ENCODE measurements at regions not wholly inside any gene's neighbourhood (a gene's known extent, or its start where the extent isn't known, plus 50 kb on each side); places are given as distances from the start of the nearest gene placed in this dataset.

DNA sequence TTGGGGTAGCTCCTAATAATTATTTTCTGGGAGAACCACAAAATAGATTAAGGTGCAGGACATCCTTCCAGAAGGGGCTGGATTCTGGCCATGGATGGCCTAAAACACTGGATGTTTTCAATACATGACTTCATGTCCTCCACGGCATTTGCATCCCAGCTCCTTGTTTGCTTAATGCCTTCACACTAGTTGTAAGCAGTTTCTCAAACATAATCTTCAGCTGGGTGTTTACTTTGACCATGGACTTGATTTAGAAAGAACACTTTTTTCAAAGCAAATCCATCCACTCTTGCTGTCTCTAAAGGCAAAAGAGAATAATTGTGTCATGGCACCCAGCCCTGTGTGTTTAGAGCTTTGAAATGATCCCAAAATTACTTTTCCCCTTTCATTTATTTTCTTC, 82.5 kb upstream of the GSX1 start:
- WGBS, 2 donors: 52 to 54% methylated on average over 1 of the region's 1 CpG
- H3K9me3 ChIP-seq (ENCODE audit: control insufficient read depth in 2 of 2, insufficient read depth in 1 of 2, low read depth in 1 of 2, low read length in 1 of 2): no peaks in the 10 kb centered on the region
- H3K36me3 ChIP-seq (ENCODE audit: control insufficient read depth in 2 of 2, insufficient read depth in 2 of 2, low read length in 1 of 2): no peaks in the 10 kb centered on the region

GRCh38 chr13:27712421-27712820, 79.9 kb upstream of the GSX1 start:
- H3K36me3 ChIP-seq (ENCODE audit: control insufficient read depth in 2 of 2, insufficient read depth in 2 of 2, low read length in 1 of 2): no peaks in the 10 kb centered on the region
- H3K4me1 ChIP-seq (ENCODE audit: control insufficient read depth in 2 of 2, insufficient read depth in 2 of 2, low read length in 1 of 2): no peaks in the 10 kb centered on the region
- no peaks in the 10 kb centered on the region for H3K27me3 ChIP-seq (ENCODE audit: control insufficient read depth in 1 of 2, insufficient read depth in 2 of 2, low read length in 2 of 2)
- no peak overlapping the region for H3K4me3 ChIP-seq (ENCODE audit: low read depth in 1 of 2, low read length in 2 of 2)
- 32 to 34% methylated on average over 2 of the region's 2 CpGs for WGBS, 2 donors
- H3K9me3 ChIP-seq (ENCODE audit: control insufficient read depth in 2 of 2, insufficient read depth in 1 of 2, low read depth in 1 of 2, low read length in 1 of 2): no peaks in the 10 kb centered on the region
- H3K27ac ChIP-seq (ENCODE audit: low read depth in 2 of 2, low read length in 1 of 2): no peak overlapping the region

More for the DNA sequence above, 82.5 kb upstream of the GSX1 start:
- Histone ChIP-seq H3K4me1 (ENCODE audit: control insufficient read depth in 2 of 2, insufficient read depth in 2 of 2, low read length in 1 of 2) (no peaks in the 10 kb centered on the region), H3K4me3 (ENCODE audit: low read depth in 1 of 2, low read length in 2 of 2) (no peak overlapping the region), H3K27ac (ENCODE audit: low read depth in 2 of 2, low read length in 1 of 2) (no peak overlapping the region), H3K27me3 (ENCODE audit: control insufficient read depth in 1 of 2, insufficient read depth in 2 of 2, low read length in 2 of 2) (no peaks in the 10 kb centered on the region)

- Histone ChIP-seq H3K27me3 (ENCODE audit: control insufficient read depth in 1 of 2, insufficient read depth in 2 of 2, low read length in 2 of 2) (no peaks in the 10 kb centered on the region), H3K4me3 (ENCODE audit: low read depth in 1 of 2, low read length in 2 of 2) (no peak overlapping the region), H3K9me3 (ENCODE audit: control insufficient read depth in 2 of 2, insufficient read depth in 1 of 2, low read depth in 1 of 2, low read length in 1 of 2) (no peaks in the 10 kb centered on the region), H3K4me1 (ENCODE audit: control insufficient read depth in 2 of 2, insufficient read depth in 2 of 2, low read length in 1 of 2) (no peaks in the 10 kb centered on the region), H3K36me3 (ENCODE audit: control insufficient read depth in 2 of 2, insufficient read depth in 2 of 2, low read length in 1 of 2) (no peaks in the 10 kb centered on the region), H3K27ac (ENCODE audit: low read depth in 2 of 2, low read length in 1 of 2) (no peak overlapping the region)
- WGBS, 2 donors: 95 to 96% methylated on average over 4 of the region's 4 CpGs
These were observed 78.5 kb upstream of the GSX1 start for GRCh38 chr13:27713767-27714166.

DNA sequence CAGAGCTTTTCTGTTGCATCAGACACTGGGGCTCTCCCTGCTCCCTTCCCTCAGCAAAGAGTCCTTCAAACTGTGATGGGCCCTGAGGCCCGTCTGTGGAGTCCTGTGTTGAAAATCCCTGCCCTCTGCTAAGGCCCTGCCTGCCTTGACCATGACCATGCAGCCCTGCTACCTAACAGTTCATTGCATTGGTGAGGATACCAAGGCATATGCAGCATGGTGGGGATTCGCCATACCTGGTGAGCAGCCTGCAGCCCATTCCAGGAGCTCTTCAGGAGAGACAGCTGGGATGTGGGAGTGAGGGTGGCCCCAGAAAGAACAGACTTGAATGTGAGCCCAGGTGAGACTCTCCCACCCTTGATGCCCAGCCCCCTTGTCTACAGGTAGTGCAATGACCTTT, 70.6 kb upstream of the GSX1 start:
- no peaks in the 10 kb centered on the region for H3K27me3 ChIP-seq (ENCODE audit: control insufficient read depth in 1 of 2, insufficient read depth in 2 of 2, low read length in 2 of 2)
- no peaks in the 10 kb centered on the region for H3K36me3 ChIP-seq (ENCODE audit: control insufficient read depth in 2 of 2, insufficient read depth in 2 of 2, low read length in 1 of 2)
- H3K27ac ChIP-seq (ENCODE audit: low read depth in 2 of 2, low read length in 1 of 2): no peak overlapping the region
- WGBS, 2 donors: 88 to 91% methylated on average over 2 of the region's 2 CpGs
- no peaks in the 10 kb centered on the region for H3K9me3 ChIP-seq (ENCODE audit: control insufficient read depth in 2 of 2, insufficient read depth in 1 of 2, low read depth in 1 of 2, low read length in 1 of 2)
- no peaks in the 10 kb centered on the region for H3K4me1 ChIP-seq (ENCODE audit: control insufficient read depth in 2 of 2, insufficient read depth in 2 of 2, low read length in 1 of 2)
- no peak overlapping the region for H3K4me3 ChIP-seq (ENCODE audit: low read depth in 1 of 2, low read length in 2 of 2)

- no peak overlapping the region for H3K27ac ChIP-seq (ENCODE audit: low read depth in 2 of 2, low read length in 1 of 2)
- H3K9me3 ChIP-seq (ENCODE audit: control insufficient read depth in 2 of 2, insufficient read depth in 1 of 2, low read depth in 1 of 2, low read length in 1 of 2): no peaks in the 10 kb centered on the region
- H3K27me3 ChIP-seq (ENCODE audit: control insufficient read depth in 1 of 2, insufficient read depth in 2 of 2, low read length in 2 of 2): no peaks in the 10 kb centered on the region
- no peaks in the 10 kb centered on the region for H3K36me3 ChIP-seq (ENCODE audit: control insufficient read depth in 2 of 2, insufficient read depth in 2 of 2, low read length in 1 of 2)
- no peak overlapping the region for H3K4me3 ChIP-seq (ENCODE audit: low read depth in 1 of 2, low read length in 2 of 2)
- no peaks in the 10 kb centered on the region for H3K4me1 ChIP-seq (ENCODE audit: control insufficient read depth in 2 of 2, insufficient read depth in 2 of 2, low read length in 1 of 2)
- WGBS, 2 donors: 50 to 56% methylated on average over 6 of the region's 6 CpGs
These were observed 64.0 kb upstream of the GSX1 start for GRCh38 chr13:27728271-27728670.

DNA sequence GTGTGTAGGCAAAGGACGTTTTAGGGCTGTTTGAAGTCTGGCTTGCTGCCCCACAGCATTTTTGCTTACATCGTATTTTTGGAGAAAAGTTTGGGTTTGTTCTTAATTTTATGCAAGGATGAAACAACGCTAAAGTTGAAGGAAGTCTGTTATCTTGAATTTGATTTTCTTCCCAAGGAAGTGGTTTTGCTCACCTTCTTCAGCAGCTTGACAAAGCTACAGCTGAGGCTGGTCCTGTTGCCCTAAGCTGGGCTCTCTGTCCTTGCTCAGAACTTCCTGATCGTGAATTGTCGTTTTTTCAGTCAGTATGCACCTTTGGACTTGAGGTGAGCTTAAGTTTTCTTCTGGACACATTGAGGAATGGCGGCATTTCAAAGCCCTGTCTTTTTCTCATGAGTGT, 62.1 kb upstream of the GSX1 start:
- WGBS, 2 donors: 66 to 67% methylated on average over 6 of the region's 6 CpGs
- H3K4me3 ChIP-seq (ENCODE audit: low read depth in 1 of 2, low read length in 2 of 2): no peak overlapping the region
- H3K9me3 ChIP-seq (ENCODE audit: control insufficient read depth in 2 of 2, insufficient read depth in 1 of 2, low read depth in 1 of 2, low read length in 1 of 2): no peaks in the 10 kb centered on the region
- H3K27ac ChIP-seq (ENCODE audit: low read depth in 2 of 2, low read length in 1 of 2): no peak overlapping the region
- H3K4me1 ChIP-seq (ENCODE audit: control insufficient read depth in 2 of 2, insufficient read depth in 2 of 2, low read length in 1 of 2): no peaks in the 10 kb centered on the region
- no peaks in the 10 kb centered on the region for H3K36me3 ChIP-seq (ENCODE audit: control insufficient read depth in 2 of 2, insufficient read depth in 2 of 2, low read length in 1 of 2)
- H3K27me3 ChIP-seq (ENCODE audit: control insufficient read depth in 1 of 2, insufficient read depth in 2 of 2, low read length in 2 of 2): no peaks in the 10 kb centered on the region

Data from esophagus (tissue), 2 donors.